H1 (cell line): ENCODE measurements at regions not wholly inside any gene's neighbourhood (a gene's known extent, or its start where the extent isn't known, plus 50 kb on each side); places are given as distances from the start of the nearest gene placed in this dataset.

Source experiments
- ASH2L ChIP-seq: fragments of 200-600, 300-600 bp; sonication (generic); IDR thresholded peaks from one replicate; pipeline ENCODE4 v1.7.1; 2017; ENCODE audit warnings: low read length
- BACH1 ChIP-seq: IDR thresholded peaks from 2 replicates; pipeline ENCODE4 v1.6.1; 2012; ENCODE audit warnings: low read length, improper control_type of control experiment
- BRCA1 ChIP-seq: IDR thresholded peaks from 2 replicates; pipeline ENCODE4 v1.6.1; 2012; ENCODE audit warnings: low read depth, low read length, improper control_type of control experiment
- CBX8 ChIP-seq: fragments of 300-800, 300-1000 bp; sonication (generic); IDR thresholded peaks from 2 replicates; pipeline ENCODE4 v1.7.1; 2016; ENCODE audit warnings: low read depth, low read length, borderline replicate concordance
- CHD1 ChIP-seq: IDR thresholded peaks from 2 replicates; pipeline ENCODE4 v1.6.1; 2012; ENCODE audit warnings: low read depth, low read length, improper control_type of control experiment
- CTCF ChIP-seq, 3 experiments: IDR thresholded peaks; 1 replicate in 2 of 3; 2 replicates in 1 of 3; pipeline versions ENCODE4 v1.5.1 to v1.6.1; 2011; ENCODE audit warnings: low read length in 3 of 3, mild to moderate bottlenecking in 3 of 3, inconsistent platforms in 2 of 3, low read depth in 1 of 3, moderate library complexity in 1 of 3; ENCODE audit not compliant: insufficient read depth in 1 of 3; ENCODE audit errors: control extremely low read depth in 1 of 3
- EP300 ChIP-seq, 2 experiments: IDR thresholded peaks; 1 replicate in 1 of 2; 2 replicates in 1 of 2; pipeline ENCODE4 v1.6.1; 2011 to 2012; ENCODE audit warnings: low read depth in 2 of 2, low read length in 2 of 2, mild to moderate bottlenecking in 2 of 2, borderline replicate concordance in 1 of 2, inconsistent platforms in 1 of 2, moderate library complexity in 1 of 2
- FOSL1 ChIP-seq: IDR thresholded peaks from 2 replicates; pipeline ENCODE4 v1.6.1; 2011; ENCODE audit warnings: mild to moderate bottlenecking, low read depth, low read length, moderate library complexity; ENCODE audit not compliant: insufficient read depth
- RXRA ChIP-seq: IDR thresholded peaks from 2 replicates; pipeline ENCODE4 v1.6.1; 2011; ENCODE audit warnings: low read depth, mild to moderate bottlenecking, low read length, moderate library complexity; ENCODE audit not compliant: insufficient read depth
- SAP30 ChIP-seq: fragments of 300-600 bp; sonication (generic); IDR thresholded peaks from 2 replicates; pipeline ENCODE4 v1.7.1; 2012; ENCODE audit warnings: low read length, moderate library complexity, mild to moderate bottlenecking, inconsistent platforms; ENCODE audit not compliant: insufficient read depth, insufficient replicate concordance
- SRF ChIP-seq: IDR thresholded peaks from 2 replicates; pipeline ENCODE4 v1.6.1; 2011; ENCODE audit warnings: mild to moderate bottlenecking, low read depth, low read length, moderate library complexity
- TEAD4 ChIP-seq: IDR thresholded peaks from 2 replicates; pipeline ENCODE4 v1.6.1; 2012; ENCODE audit warnings: low read depth, low read length, inconsistent platforms, mixed read lengths

- TF ChIP-seq EP300 (IDR thresholded peaks at IDR 0.05; ENCODE audit: borderline replicate concordance in 1 of 2, low read depth in 2 of 2, low read length in 2 of 2): no peak
- TF ChIP-seq CTCF (IDR thresholded peaks at IDR 0.05; ENCODE audit: control extremely low read depth in 1 of 3, insufficient read depth in 1 of 3, low read depth in 1 of 3, low read length in 3 of 3): peak; percentile 71 to 97 (median 85)
- TF ChIP-seq TEAD4: 0 out of 2 replicates have a peak, but pooled peaks have one; percentile 27
- TF ChIP-seq SRF: no peak
- TF ChIP-seq RXRA: no peak
- TF ChIP-seq ASH2L: no peak
- TF ChIP-seq SAP30: no peak
- no peak for TF ChIP-seq BRCA1
- 0 out of 2 replicates have a peak, but pooled peaks have one; percentile 33 for TF ChIP-seq FOSL1
- TF ChIP-seq BACH1: no peak
- TF ChIP-seq CHD1: no peak
- TF ChIP-seq CBX8: no peak
Measured at GRCh38 chr1:58047265-58047858, 499.2 kb downstream of the OMA1 start (continued).
